SJSA1 (cell line): ENCODE measurements at regions not wholly inside any gene's neighbourhood (a gene's known extent, or its start where the extent isn't known, plus 50 kb on each side); places are given as distances from the start of the nearest gene placed in this dataset.
"Not testable (repeated sequence)": the region's sequence is repeated elsewhere in the genome, so short reads cannot be mapped to it uniquely, and the experiment has no call there.

ENCODE experiments used
- DNase-seq, 2 experiments: peaks; one replicate each; pipeline ENCODE4 v3.0.0-alpha.2; 2015 to 2020; ENCODE audit warnings: low spot score in 2 of 2, low read depth in 1 of 2
- H3K27ac ChIP-seq: fragments of 250-450 bp; sonication (Bioruptor Pico); 2 replicates; pipeline ENCODE4 v1.5.1; 2020; ENCODE audit warnings: mild to moderate bottlenecking, moderate library complexity
- H3K27me3 ChIP-seq: fragments of 250-450 bp; sonication (Bioruptor Pico); replicated peaks from 2 replicates; pipeline ENCODE4 v1.5.1; 2020; ENCODE audit warnings: mild to moderate bottlenecking, moderate library complexity
- H3K36me3 ChIP-seq: fragments of 250-450 bp; sonication (Bioruptor Pico); 2 replicates; pipeline ENCODE4 v1.5.1; 2020; ENCODE audit warnings: mild to moderate bottlenecking
- H3K4me1 ChIP-seq: fragments of 250-450 bp; sonication (Bioruptor Pico); replicated peaks from 2 replicates; pipeline ENCODE4 v1.6.1; 2021; ENCODE audit warnings: mild to moderate bottlenecking
- H3K4me3 ChIP-seq: fragments of 250-450 bp; sonication (Bioruptor Pico); 2 replicates; pipeline ENCODE4 v1.5.1; 2020; ENCODE audit warnings: mild to moderate bottlenecking
- H3K9me3 ChIP-seq: fragments of 250-450 bp; sonication (Bioruptor Pico); replicated peaks from 2 replicates; pipeline ENCODE4 v1.5.1; 2020; ENCODE audit warnings: mild to moderate bottlenecking

DNA sequence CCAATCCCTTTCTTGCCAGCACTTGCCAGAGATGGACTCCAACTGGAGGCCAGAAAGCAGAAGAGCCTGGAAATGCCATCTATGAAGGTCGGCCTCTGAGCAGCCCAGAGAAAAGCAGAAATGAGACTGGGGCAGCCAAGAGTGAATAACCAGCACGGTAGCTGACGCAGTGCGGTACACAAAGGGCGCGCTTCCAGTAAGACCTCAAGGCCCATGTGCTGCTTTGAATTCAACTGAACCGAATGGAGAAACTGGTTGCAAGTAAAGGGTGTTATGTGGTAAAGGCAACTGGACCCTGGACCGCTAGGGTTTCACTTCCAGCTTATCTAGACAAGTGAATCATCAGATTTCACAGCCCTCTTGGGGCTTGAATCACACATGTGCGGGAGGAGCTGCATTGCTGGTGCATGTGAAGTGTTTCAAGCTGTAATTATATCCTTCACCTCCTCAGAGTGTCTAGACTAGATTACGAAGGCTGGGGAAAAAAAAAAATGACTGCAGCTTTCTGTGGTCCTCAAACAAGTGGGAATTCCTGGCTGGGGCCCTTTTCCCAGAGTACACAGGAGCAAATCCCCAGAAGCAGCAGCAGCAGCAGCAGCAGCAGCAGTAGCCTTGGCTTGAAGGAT lies 128.9 kb downstream of the CCDC34 start:
- DNase-seq, result peak; percentile 79 to 80
- no peaks in the 10 kb centered on the region for H3K9me3 ChIP-seq
- H3K27me3 ChIP-seq, result no peaks in the 10 kb centered on the region
- H3K4me3 ChIP-seq, result no peak overlapping the region
- H3K27ac ChIP-seq, result peak overlapping the region; percentile 51
- no peaks in the 10 kb centered on the region for H3K36me3 ChIP-seq
- H3K4me1 ChIP-seq, result peaks cover 28% of the 10 kb centered on the region

- H3K27ac ChIP-seq, result peak overlapping the region; percentile 51
- H3K9me3 ChIP-seq, result no peaks in the 10 kb centered on the region
- no peak for DNase-seq
- no peak overlapping the region for H3K4me3 ChIP-seq
- no peaks in the 10 kb centered on the region for H3K27me3 ChIP-seq
- H3K4me1 ChIP-seq, result peaks cover 29% of the 10 kb centered on the region
- H3K36me3 ChIP-seq, result no peaks in the 10 kb centered on the region
Observed at GRCh38 chr11:27233654-27234042, 129.4 kb downstream of the CCDC34 start.

GRCh38 chr11:27231530-27231929 lies 131.5 kb downstream of the CCDC34 start:
- no peak overlapping the region for H3K27ac ChIP-seq
- no peaks in the 10 kb centered on the region for H3K36me3 ChIP-seq
- no peaks in the 10 kb centered on the region for H3K27me3 ChIP-seq
- no peak for DNase-seq
- H3K4me1 ChIP-seq, result peaks cover 40% of the 10 kb centered on the region
- H3K9me3 ChIP-seq, result no peaks in the 10 kb centered on the region
- H3K4me3 ChIP-seq, result no peak overlapping the region

GRCh38 chr11:27230192-27230572 lies 132.8 kb downstream of the CCDC34 start:
- H3K27ac ChIP-seq, result no peak overlapping the region

DNA sequence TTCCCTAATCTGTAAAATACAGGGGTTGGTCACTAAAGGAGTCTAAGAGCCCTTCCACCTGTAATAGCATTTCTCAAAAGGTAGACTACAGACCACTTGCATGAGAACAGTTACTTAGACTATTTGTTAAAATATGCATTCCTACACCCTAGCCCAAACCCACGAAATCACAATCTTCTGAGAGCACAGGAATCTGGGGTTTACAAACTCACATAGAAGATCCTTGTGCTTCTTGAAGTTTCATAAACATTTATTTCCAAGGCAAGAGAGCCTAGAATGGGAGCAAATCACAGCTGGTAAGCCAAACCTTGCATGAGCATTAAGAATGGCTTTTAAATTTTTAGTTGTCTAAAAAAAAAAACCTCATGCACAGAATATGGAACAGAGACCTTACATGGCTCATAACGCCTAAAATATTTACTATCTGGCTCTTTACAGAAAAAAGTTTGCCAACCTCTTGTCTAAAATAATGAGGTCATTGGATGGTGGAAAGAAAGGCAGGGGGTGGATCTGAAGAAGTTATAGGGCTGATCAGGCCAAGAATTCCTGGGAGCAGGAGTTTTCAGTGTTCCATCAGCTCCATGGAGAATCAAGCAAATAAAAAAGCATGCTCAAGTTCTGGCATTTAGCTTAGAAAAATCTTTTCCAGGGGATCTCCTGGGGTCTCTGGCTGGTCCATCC lies 133.4 kb downstream of the CCDC34 start:
- no peaks in the 10 kb centered on the region for H3K9me3 ChIP-seq
- no peaks in the 10 kb centered on the region for H3K27me3 ChIP-seq
- H3K4me3 ChIP-seq, result no peak overlapping the region
- H3K4me1 ChIP-seq, result peaks cover 30% of the 10 kb centered on the region
- H3K36me3 ChIP-seq, result no peaks in the 10 kb centered on the region
- no peak for DNase-seq
- H3K27ac ChIP-seq, result no peak overlapping the region

More at GRCh38 chr11:27230192-27230572, 132.8 kb downstream of the CCDC34 start:
- no peak for DNase-seq
- Histone ChIP-seq H3K9me3 (no peaks in the 10 kb centered on the region), H3K4me3 (no peak overlapping the region), H3K36me3 (no peaks in the 10 kb centered on the region), H3K4me1 (peaks cover 36% of the 10 kb centered on the region), H3K27me3 (no peaks in the 10 kb centered on the region)

GRCh38 chr11:27228906-27229290 lies 134.1 kb downstream of the CCDC34 start:
- no peak for DNase-seq
- H3K27me3 ChIP-seq, result no peaks in the 10 kb centered on the region
- no peaks in the 10 kb centered on the region for H3K36me3 ChIP-seq
- no peak overlapping the region for H3K27ac ChIP-seq
- no peak overlapping the region for H3K4me3 ChIP-seq
- no peaks in the 10 kb centered on the region for H3K9me3 ChIP-seq
- peaks cover 23% of the 10 kb centered on the region for H3K4me1 ChIP-seq

DNA sequence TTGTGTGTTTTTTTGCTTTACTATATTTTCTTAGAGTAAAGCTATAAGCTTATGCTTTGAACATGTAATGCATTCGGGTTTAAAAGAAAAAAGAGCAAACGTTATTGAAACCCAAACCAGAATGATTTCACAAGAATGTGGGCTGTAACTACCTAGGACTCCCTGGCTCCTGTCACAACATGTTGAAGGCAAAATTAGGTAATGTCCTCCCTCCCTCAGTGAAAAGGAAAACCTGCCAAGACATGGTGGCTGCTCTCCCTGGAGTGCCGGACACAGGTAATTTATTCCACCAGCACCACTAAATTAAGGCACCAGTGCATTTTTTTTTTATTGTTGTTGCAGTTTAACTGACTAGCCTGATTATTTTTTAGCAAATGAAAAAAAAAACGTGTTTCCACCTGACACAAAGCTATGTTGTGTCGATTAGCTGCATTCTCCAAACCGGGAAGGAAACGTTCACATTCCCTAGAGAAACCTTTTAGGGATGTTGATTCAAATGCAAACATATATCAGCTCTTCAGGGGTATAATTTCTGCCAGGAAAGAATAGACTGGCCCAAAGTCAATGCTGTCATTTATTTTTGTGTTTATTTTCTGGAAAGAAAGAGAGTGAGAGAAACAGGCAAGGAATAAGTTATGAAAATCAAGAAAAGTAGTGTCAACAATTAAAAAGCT lies 134.6 kb downstream of the CCDC34 start:
- H3K27me3 ChIP-seq, result no peaks in the 10 kb centered on the region
- DNase-seq, result no peak
- H3K4me1 ChIP-seq, result peaks cover 18% of the 10 kb centered on the region
- H3K9me3 ChIP-seq, result no peaks in the 10 kb centered on the region
- no peak overlapping the region for H3K4me3 ChIP-seq
- H3K27ac ChIP-seq, result no peak overlapping the region
- no peaks in the 10 kb centered on the region for H3K36me3 ChIP-seq

GRCh38 chr11:27227736-27228135 lies 135.3 kb downstream of the CCDC34 start:
- Histone ChIP-seq H3K4me1 (peaks cover 15% of the 10 kb centered on the region), H3K9me3 (no peaks in the 10 kb centered on the region), H3K27me3 (no peaks in the 10 kb centered on the region), H3K27ac (no peak overlapping the region), H3K4me3 (no peak overlapping the region), H3K36me3 (no peaks in the 10 kb centered on the region)
- DNase-seq, result no peak

DNA sequence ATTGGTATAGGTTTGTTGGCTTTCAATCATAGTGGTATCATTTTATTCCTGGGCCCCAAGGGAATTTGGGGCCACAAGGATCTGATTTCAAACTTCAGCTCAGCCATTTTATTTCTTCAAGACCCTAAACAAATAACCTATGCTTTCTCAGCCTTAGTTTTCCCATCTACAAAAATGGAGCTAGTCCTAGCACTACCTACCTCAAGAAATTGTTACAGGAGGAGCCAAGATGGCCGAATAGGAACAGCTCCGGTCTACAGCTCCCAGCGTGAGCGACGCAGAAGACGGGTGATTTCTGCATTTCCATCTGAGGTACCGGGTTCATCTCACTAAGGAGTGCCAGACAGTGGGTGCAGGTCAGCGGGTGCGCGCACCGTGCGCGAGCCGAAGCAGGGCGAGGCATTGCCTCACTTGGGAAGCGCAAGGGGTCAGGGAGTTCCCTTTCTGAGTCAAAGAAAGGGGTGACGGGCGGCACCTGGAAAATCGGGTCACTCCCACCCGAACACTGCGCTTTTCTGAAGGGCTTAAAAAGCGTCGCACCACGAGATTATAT lies 143.5 kb downstream of the CCDC34 start:
- H3K27ac ChIP-seq, result peak overlapping the region; percentile 91
- not testable (repeated sequence) for DNase-seq, H3K9me3 ChIP-seq, H3K4me3 ChIP-seq, H3K27me3 ChIP-seq, H3K36me3 ChIP-seq
- peaks cover 52% of the 10 kb centered on the region for H3K4me1 ChIP-seq

DNA sequence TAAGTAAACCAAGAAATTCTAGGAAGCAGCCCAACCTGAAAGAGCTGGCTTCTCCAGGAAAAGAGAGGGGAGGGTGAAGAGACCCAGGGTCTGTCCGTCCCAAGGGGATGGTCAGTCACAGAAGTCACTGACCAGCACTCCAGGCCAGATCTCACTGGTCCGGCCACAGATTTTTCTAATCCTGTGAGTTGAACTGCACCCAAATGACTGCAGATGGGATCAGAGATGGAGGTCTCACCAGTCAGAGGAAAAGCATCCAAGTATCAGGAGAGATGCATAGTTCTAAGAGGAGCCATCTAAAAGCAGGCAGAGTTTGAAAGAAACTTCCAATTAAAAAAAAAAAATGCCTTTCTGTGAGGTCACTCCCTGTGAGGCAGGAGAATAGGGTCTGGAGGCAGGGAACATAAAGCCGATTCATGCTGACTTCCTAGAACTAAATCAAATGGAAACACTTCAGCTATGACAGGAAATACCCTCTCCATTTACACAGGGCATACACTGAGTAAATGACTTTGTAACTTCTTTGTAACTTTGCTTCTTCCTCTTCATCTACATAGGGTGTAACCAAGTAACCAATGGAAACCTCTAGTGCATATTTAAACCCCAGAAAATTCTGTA lies 144.5 kb downstream of the CCDC34 start:
- H3K27me3 ChIP-seq, result no peaks in the 10 kb centered on the region
- H3K4me1 ChIP-seq, result peaks cover 62% of the 10 kb centered on the region
- H3K4me3 ChIP-seq, result no peak overlapping the region
- DNase-seq, result peak; percentile 56 to 79
- H3K36me3 ChIP-seq, result no peaks in the 10 kb centered on the region
- H3K9me3 ChIP-seq, result no peaks in the 10 kb centered on the region
- peak overlapping the region; percentile 91 for H3K27ac ChIP-seq

GRCh38 chr11:27217948-27218420 lies 145.0 kb downstream of the CCDC34 start:
- Histone ChIP-seq H3K4me1 (peaks cover 67% of the 10 kb centered on the region), H3K36me3 (no peaks in the 10 kb centered on the region)

DNA sequence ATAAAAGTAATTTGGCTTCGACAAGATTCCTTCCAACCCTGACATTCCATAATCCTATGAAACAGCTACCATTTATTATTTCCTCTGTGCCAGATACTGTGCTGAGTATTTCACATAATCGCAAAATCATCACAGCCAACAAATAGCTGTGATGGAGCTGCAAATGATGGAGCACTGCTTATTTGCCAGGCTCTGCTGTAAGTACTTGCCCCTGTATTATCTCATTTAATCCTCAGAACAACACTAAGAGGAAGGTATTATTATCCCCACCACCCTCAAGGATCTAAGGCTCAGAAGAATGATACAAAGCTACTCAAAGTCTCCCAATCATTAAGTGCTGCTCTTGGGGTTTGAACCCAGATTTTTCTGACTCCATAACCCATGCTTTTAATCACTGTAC lies 145.5 kb downstream of the CCDC34 start:
- Histone ChIP-seq H3K4me3 (no peak overlapping the region), H3K9me3 (no peaks in the 10 kb centered on the region), H3K4me1 (peaks cover 72% of the 10 kb centered on the region), H3K27me3 (no peaks in the 10 kb centered on the region), H3K27ac (peak overlapping the region; percentile 91), H3K36me3 (no peaks in the 10 kb centered on the region)
- no peak for DNase-seq

More at GRCh38 chr11:27217948-27218420, 145.0 kb downstream of the CCDC34 start:
- DNase-seq, result no peak
- peak overlapping the region; percentile 91 for H3K27ac ChIP-seq
- H3K27me3 ChIP-seq, result no peaks in the 10 kb centered on the region
- H3K9me3 ChIP-seq, result no peaks in the 10 kb centered on the region
- no peak overlapping the region for H3K4me3 ChIP-seq

DNA sequence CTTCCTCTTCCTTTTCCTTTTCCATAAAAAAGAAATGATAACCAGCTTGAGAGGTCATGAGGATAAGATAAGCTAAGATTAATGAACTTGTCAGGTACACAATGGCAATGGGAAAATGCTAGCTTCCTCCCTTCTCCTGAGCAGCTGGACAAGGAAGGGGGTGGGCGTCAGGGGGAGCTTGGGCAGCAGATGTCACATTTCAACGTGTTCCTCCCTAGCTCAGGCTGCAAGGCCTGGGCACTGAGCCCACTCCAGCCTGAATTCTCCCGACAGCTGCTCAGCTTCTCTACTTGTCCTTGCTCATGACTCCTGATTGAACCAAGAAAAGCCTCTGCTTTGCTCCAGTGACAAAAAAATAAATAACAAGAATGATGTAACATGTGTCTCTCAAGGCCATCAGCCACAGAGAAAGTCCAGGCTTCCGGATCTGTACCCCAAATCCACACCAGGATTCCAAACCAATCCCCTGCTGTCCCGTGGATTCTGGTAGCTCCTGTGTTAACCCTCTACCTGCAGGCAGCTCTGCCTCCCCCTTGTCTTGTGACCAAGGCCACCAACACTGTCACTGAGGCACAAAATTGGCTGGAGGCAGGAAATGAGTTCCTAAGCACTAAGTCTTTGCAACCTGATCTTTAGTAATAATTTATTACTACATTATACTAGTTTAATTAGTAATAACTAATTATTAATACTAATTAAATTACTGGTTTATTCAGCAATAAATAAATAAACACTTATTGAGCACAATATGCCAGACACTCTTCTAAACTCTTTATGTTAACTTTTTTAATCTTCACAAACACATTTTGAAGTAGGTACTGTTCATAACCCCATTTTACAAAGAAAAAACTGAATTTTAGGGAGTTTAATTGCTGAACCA lies 146.5 kb downstream of the CCDC34 start:
- Histone ChIP-seq H3K27me3 (no peaks in the 10 kb centered on the region), H3K4me1 (peaks cover 82% of the 10 kb centered on the region), H3K36me3 (no peaks in the 10 kb centered on the region), H3K4me3 (no peak overlapping the region), H3K27ac (no peak overlapping the region), H3K9me3 (no peaks in the 10 kb centered on the region)
- DNase-seq, result no peak
